Cardiac fibroblast (primary cell): ENCODE measurements at regions not wholly inside any gene's neighbourhood (a gene's known extent, or its start where the extent isn't known, plus 50 kb on each side); places are given as distances from the start of the nearest gene placed in this dataset.

Experiments
- DNase-seq, 2 donors: peaks; one replicate each; pipeline versions ENCODE4 v3.0.0 to v3.0.0-alpha.2; 2010; ENCODE audit warnings: low read depth in 2 of 2
- H3K4me3 ChIP-seq, 2 donors: replicated peaks in 1 of 2; 1 replicate in 1 of 2; 2 replicates in 1 of 2; pipeline ENCODE4 v1.5.1; 2011; ENCODE audit warnings: low read depth in 2 of 2, low read length in 2 of 2, mild to moderate bottlenecking in 2 of 2, moderate library complexity in 1 of 2
- TF ChIP-seq, protein P1 (sequence below): IDR thresholded peaks from one replicate; pipeline ENCODE4 v1.5.1; 2011; ENCODE audit warnings: low read depth, mild to moderate bottlenecking, low read length, inconsistent platforms

DNA sequence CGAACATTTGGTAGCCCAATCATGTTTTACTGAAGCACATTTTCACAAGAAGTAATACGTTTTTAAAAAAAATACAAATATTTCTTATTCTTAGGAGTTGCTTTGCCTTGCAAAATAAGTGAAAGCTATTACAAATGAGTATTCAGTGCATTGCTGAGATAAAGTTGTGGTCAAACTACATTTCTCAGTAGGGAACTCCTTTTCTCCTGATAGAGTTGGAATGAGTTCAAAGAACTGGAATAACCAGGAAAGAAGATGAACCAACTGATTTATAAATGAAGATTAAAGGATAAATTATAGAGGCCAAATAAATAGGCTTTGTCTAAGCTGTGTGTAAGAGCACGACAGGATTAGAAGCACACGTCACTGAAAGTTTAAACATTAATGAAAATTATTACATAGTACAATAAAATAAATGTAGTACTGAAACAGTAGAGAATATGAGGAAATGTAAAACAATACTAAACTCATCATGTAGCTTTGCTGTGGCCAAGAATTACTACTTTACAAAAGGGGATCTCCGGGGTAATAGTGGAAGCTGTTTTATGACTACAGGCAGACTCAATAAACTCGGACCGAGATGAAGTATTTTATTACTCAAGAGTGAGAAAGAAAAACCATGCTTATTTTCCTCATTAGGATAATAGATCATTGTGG, 73.6 kb downstream of the KCNJ2 start:
- no peak overlapping the region for H3K4me3 ChIP-seq
- peak in 1 of 2 donors; percentile 3 for DNase-seq
- TF ChIP-seq, protein P1, sequence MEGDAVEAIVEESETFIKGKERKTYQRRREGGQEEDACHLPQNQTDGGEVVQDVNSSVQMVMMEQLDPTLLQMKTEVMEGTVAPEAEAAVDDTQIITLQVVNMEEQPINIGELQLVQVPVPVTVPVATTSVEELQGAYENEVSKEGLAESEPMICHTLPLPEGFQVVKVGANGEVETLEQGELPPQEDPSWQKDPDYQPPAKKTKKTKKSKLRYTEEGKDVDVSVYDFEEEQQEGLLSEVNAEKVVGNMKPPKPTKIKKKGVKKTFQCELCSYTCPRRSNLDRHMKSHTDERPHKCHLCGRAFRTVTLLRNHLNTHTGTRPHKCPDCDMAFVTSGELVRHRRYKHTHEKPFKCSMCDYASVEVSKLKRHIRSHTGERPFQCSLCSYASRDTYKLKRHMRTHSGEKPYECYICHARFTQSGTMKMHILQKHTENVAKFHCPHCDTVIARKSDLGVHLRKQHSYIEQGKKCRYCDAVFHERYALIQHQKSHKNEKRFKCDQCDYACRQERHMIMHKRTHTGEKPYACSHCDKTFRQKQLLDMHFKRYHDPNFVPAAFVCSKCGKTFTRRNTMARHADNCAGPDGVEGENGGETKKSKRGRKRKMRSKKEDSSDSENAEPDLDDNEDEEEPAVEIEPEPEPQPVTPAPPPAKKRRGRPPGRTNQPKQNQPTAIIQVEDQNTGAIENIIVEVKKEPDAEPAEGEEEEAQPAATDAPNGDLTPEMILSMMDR, result no peak

DNA sequence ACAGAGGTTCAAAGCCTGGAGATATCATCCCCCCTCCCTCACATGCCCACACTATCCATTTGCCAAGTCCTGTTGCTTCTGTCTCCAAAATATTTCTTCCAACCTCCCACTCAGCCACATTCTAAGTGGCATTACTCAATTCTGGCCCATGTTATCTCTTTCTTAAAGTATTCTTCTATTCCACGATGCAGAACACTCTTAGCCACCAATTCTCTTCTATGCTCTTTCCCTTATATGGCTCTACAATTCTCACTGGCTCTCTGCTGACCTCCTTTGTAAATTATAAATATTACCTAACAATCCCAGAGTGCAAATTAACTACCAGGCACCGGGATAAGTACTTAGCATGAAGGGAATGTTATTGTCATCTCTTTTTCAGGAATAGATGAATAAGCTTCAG, 82.4 kb downstream of the KCNJ2 start:
- no peak overlapping the region for H3K4me3 ChIP-seq
- DNase-seq, result peak in 1 of 2 donors; percentile 1
- TF ChIP-seq, protein P1, result no peak

DNA sequence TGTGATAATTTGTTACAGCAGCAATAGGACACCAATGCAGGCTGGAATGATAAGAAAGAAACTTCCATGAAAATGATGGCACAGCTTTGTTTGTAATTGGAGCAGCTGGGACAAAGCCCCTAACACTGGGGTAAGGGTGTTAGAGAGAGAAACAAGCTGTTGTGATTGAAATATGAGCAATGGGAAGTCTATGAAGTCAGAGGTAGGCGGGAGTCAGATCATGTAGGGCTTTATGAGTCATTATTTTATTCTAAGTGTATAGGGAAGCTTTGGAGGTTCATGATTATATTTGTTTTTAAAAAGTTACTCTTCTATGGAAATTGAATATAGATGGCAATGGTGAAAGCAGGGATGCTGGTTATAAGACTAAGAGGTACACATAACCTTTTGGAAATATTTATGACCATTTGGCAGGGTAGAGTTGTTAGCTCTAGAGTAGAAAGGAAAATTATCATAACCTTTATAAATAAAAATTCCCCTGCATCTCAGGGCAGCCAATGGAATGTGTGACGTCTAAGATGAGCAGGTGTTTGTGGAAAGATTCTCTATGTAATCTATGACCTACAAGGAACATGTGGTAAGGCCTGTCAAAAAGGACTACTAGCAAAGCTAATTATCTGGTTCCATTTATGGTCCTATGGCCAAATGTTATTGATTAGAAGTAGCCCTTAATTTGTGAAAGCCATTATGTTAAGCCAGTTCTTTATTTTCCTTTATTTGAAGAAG, 85.6 kb downstream of the KCNJ2 start:
- TF ChIP-seq, protein P1, result no peak
- no peak overlapping the region for H3K4me3 ChIP-seq
- peak in 1 of 2 donors; percentile 40 for DNase-seq

DNA sequence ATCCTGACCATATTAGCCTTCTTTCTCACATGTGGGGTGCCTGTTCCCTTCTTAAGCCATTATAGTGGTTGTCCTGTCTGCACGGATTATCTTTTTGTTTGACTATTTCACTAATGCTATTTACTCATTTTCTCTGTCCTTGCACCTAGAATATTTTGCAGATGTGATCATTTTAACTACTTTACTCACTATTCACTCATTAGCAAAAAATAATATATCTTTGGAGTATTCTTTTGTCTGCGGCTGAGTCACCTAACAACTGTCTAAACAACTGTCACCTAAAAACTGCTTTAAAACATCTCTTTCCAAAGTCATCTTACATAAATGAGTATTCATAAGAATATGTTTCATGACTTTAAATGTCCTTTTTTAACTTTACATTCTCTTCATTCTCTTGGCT, 87.4 kb downstream of the KCNJ2 start:
- no peak overlapping the region for H3K4me3 ChIP-seq
- no peak for DNase-seq
- TF ChIP-seq, protein P1, result no peak

DNA sequence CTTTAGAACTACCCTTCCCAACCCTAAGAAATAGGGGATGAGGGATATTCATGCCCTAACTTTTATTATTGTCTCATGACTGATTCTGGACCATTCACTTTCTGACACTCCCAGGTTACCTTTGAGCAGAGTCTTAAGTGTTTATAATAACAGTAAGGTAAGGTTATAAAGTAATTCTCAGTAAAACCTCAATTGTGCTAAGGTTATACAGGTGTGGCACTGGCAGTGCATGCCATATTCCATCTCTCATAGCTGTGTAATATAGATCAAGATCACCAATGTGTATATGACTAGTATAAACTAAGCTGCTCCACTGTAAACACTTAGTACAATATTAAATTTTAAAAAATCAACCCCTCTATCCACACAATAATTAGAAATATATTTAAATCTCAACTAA, 89.1 kb downstream of the KCNJ2 start:
- DNase-seq, result no peak
- TF ChIP-seq, protein P1, result no peak
- no peak overlapping the region for H3K4me3 ChIP-seq

DNA sequence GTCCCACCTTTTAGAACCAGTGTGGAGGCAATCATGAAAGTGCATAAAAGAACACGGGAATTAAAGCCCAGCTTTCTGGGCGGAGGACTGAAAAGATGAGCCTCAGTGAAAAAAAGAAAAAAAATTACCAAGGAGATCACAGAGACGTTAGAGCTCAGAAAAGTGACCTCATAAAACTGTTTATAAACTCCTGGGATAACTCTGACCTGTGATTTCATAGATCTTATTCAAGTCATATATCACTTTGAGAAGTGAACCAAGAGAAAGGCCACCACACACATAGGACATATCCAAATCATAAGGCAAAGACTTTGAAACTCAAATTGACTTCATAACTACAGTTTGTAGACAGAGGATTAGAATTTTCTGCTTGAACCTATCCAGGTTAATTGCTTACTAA, 90.1 kb downstream of the KCNJ2 start:
- H3K4me3 ChIP-seq, result no peak overlapping the region
- TF ChIP-seq, protein P1, result no peak
- no peak for DNase-seq
